Gastroesophageal sphincter (tissue), 4 donors: ENCODE measurements at regions not wholly inside any gene's neighbourhood (a gene's known extent, or its start where the extent isn't known, plus 50 kb on each side); places are given as distances from the start of the nearest gene placed in this dataset.

ENCODE experiments used
- ATAC-seq: fragments of 150-250 bp; one replicate; pipeline ENCODE4 v1.9.1; 2016; ENCODE audit warnings: mild to moderate bottlenecking, moderate library complexity
- H3K27ac ChIP-seq, 4 donors: fragments of 200-600 bp; sonication (generic) in 3 of 4; 1 replicate in 3 of 4; 2 replicates in 1 of 4; pipeline ENCODE4 v1.5.1; 2016 to 2019
- H3K27me3 ChIP-seq: fragments of 200-600 bp; sonication (generic); one replicate; pipeline ENCODE4 v1.5.1; 2019
- H3K36me3 ChIP-seq, 2 donors: fragments of 200-600 bp; sonication (generic); one replicate each; pipeline ENCODE4 v1.5.1; 2019; ENCODE audit warnings: control low read depth in 1 of 2
- H3K4me1 ChIP-seq, 3 donors: fragments of 200-600 bp; sonication (generic); 1 replicate in 2 of 3; 2 replicates in 1 of 3; pipeline ENCODE4 v1.5.1; 2016 to 2019; ENCODE audit warnings: control low read depth in 2 of 3
- H3K4me3 ChIP-seq, 2 donors: fragments of 200-600 bp; sonication (generic); one replicate each; pipeline ENCODE4 v1.5.1; 2019; ENCODE audit warnings: mild to moderate bottlenecking in 1 of 2, moderate library complexity in 1 of 2
- H3K9me3 ChIP-seq, 3 donors: fragments of 200-600 bp; sonication (generic); one replicate each; pipeline ENCODE4 v1.5.1; 2017 to 2019; ENCODE audit warnings: control low read depth in 2 of 3
- EP300 ChIP-seq: sonication (generic); formaldehyde crosslinking; IDR thresholded peaks from one replicate; pipeline ENCODE4 v1.6.1; 2017; ENCODE audit warnings: antibody characterized with exemption, mild to moderate bottlenecking
- POLR2A ChIP-seq, 2 donors: fragments of 450-650 bp; IDR thresholded peaks; one replicate each; pipeline ENCODE4 v1.6.1; 2017; ENCODE audit warnings: antibody characterized with exemption in 2 of 2, mild to moderate bottlenecking in 2 of 2, moderate library complexity in 1 of 2
- POLR2AphosphoS5 ChIP-seq: sonication (generic); formaldehyde crosslinking; IDR thresholded peaks from one replicate; pipeline ENCODE4 v1.6.1; 2017; ENCODE audit warnings: antibody characterized with exemption
- WGBS, 2 donors: methylation state at CpG; one replicate each; pipeline ENCODE4 v1.1.5; 2018; ENCODE audit warnings: low coverage in 1 of 2; 5-methylcytosine and 5-hydroxymethylcytosine counted together
- TF ChIP-seq, protein P1 (sequence below), 4 experiments: fragments of 200-600 bp in 2 of 4; fragments of 450-650 bp in 2 of 4; sonication (generic) in 1 of 4; IDR thresholded peaks; one replicate each; pipeline ENCODE4 v1.5.1; 2017 to 2019; ENCODE audit warnings: antibody characterized with exemption in 4 of 4, mild to moderate bottlenecking in 2 of 4, moderate library complexity in 2 of 4

DNA sequence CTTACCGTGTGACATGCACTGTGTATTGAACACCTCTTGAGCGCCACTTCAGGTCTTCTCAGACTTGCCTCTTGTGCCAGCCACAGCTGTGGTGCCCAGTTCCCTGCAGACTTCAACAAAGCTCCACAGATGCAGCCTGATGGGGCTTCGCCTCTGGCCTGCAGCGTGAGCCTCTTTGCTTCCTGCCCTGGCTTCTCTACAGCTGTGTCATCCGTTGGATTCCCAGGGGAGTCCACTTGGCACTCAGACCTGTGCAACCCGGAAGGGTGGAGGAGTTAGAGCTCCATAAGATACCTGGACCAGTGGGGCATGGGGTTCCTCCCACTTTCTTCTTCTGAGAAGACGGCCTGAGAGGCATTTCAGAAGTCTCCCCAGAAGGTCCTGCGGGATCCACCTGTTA is 57.7 kb upstream of the BNIP2 start:
- TF ChIP-seq POLR2AphosphoS5 (no peak), POLR2A (IDR thresholded peaks at IDR 0.05) (no peak), EP300 (no peak)
- TF ChIP-seq, protein P1, sequence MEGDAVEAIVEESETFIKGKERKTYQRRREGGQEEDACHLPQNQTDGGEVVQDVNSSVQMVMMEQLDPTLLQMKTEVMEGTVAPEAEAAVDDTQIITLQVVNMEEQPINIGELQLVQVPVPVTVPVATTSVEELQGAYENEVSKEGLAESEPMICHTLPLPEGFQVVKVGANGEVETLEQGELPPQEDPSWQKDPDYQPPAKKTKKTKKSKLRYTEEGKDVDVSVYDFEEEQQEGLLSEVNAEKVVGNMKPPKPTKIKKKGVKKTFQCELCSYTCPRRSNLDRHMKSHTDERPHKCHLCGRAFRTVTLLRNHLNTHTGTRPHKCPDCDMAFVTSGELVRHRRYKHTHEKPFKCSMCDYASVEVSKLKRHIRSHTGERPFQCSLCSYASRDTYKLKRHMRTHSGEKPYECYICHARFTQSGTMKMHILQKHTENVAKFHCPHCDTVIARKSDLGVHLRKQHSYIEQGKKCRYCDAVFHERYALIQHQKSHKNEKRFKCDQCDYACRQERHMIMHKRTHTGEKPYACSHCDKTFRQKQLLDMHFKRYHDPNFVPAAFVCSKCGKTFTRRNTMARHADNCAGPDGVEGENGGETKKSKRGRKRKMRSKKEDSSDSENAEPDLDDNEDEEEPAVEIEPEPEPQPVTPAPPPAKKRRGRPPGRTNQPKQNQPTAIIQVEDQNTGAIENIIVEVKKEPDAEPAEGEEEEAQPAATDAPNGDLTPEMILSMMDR (IDR thresholded peaks at IDR 0.05): no peak
- H3K4me3 ChIP-seq: no peak overlapping the region
- 68 to 85% methylated on average over 4 to 8 of the region's 8 CpGs for WGBS, 2 donors
- H3K27ac ChIP-seq: no peak overlapping the region
- no peaks in the 10 kb centered on the region for H3K36me3 ChIP-seq
- H3K9me3 ChIP-seq: no peaks in the 10 kb centered on the region
- no peak for ATAC-seq
- peaks cover 52% of the 10 kb centered on the region for H3K27me3 ChIP-seq
- no peaks in the 10 kb centered on the region for H3K4me1 ChIP-seq

DNA sequence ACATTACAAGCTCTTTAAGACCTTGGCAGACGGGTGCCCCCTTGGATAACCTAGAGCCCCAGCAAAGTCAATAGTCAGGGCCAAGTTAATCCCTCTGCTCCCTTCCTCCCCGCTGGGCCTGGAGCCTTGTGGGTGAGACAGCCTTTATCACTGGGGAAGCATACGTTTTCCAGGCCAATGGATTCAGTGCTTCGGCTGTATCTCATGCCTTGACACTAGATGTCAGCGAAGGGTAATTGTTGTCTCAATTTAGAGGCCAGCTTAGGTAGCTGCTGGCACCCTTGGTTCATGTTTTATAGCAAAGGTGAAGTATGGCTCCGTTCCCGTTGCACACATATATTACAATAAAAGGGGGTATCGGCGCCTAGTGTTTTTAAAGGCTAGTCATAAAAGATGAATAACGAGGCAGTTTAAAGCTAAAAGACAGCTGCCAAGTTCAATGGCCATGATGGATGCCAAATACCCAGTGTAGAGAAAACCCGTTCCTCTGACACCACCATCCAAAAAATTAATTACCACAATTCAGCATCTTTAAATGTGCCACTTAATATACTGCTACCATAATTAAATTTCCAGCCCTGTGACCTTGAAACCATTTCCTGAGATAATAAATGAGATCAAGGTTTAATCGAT is 52.3 kb upstream of the BNIP2 start:
- 41 to 43% methylated on average over 6 to 9 of the region's 12 CpGs for WGBS, 2 donors
- peaks cover 49% of the 10 kb centered on the region for H3K27me3 ChIP-seq
- no peaks in the 10 kb centered on the region for H3K9me3 ChIP-seq
- TF ChIP-seq POLR2A (IDR thresholded peaks at IDR 0.05) (no peak), POLR2AphosphoS5 (no peak), EP300 (no peak)
- TF ChIP-seq, protein P1 (IDR thresholded peaks at IDR 0.05): no peak
- H3K4me3 ChIP-seq: no peak overlapping the region
- no peaks in the 10 kb centered on the region for H3K36me3 ChIP-seq
- no peaks in the 10 kb centered on the region for H3K4me1 ChIP-seq
- ATAC-seq: no peak
- H3K27ac ChIP-seq: no peak overlapping the region

DNA sequence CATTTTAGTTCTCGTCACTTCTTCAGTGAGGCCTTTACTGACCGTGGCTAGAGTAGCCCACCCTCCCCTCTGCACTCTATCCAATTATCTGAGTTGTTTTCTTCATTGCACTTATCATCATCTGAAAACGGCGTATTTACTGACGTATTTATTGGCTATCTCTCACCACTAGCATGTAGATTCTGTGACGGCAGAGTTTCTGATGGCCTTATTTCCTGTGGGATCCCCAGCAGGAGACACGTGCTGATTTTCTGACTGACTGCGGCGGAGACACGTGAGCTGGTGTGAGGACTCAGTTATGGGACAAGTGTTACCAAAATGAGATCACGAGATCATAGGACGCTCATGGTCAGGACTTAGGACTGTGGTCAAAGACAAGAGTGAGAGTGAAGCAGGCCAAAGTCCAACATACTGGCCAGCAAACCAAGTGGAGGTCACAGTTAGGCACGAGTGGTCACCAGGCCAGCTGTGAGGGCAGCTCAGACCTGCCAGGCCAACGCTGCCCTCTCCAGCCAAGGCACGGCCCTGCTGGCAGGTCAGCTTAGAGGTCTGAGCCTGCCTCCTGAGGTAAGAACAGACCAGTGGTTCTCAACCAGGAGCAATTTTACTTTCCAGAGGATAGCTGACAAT is 50.6 kb upstream of the BNIP2 start:
- Histone ChIP-seq H3K4me3 (no peak overlapping the region), H3K4me1 (no peaks in the 10 kb centered on the region), H3K36me3 (no peaks in the 10 kb centered on the region), H3K27me3 (peaks cover 43% of the 10 kb centered on the region), H3K27ac (no peak overlapping the region), H3K9me3 (no peaks in the 10 kb centered on the region)
- TF ChIP-seq POLR2A (IDR thresholded peaks at IDR 0.05) (no peak), POLR2AphosphoS5 (no peak), EP300 (no peak)
- TF ChIP-seq, protein P1 (IDR thresholded peaks at IDR 0.05): no peak
- ATAC-seq: no peak
- 64 to 69% methylated on average over 4 to 8 of the region's 15 CpGs for WGBS, 2 donors
